Stimulated activated CD8-positive, alpha-beta memory T cell treated with anti-CD3 and anti-CD28 coated beads, Interleukin-12 subunit alpha, Interleukin-12 subunit beta, amount 100 ng/mL, for 1 hour (primary cell): ENCODE measurements at regions not wholly inside any gene's neighbourhood (a gene's known extent, or its start where the extent isn't known, plus 50 kb on each side); places are given as distances from the start of the nearest gene placed in this dataset.
"Not testable (repeated sequence)": the region's sequence is repeated elsewhere in the genome, so short reads cannot be mapped to it uniquely, and the experiment has no call there.

Experiments
- DNase-seq: peaks from one replicate; pipeline ENCODE4 v3.0.0-alpha.2; 2020; ENCODE audit warnings: low read depth

GRCh38 chr7:16369855-16370254 is 51.5 kb downstream of the CRPPA start:
- DNase-seq, result no peak

- DNase-seq, result not testable (repeated sequence)
Observed at GRCh38 chr7:16369309-16369708, 52.0 kb downstream of the CRPPA start.

- DNase-seq, result no peak
Observed at GRCh38 chr7:16368885-16369284, 52.5 kb downstream of the CRPPA start.

- DNase-seq, result no peak
Observed at GRCh38 chr7:16367115-16367514, 54.2 kb downstream of the CRPPA start.

- DNase-seq, result no peak
Observed at GRCh38 chr7:16365952-16366351, 55.4 kb downstream of the CRPPA start.

GRCh38 chr7:16365177-16365576 is 56.2 kb downstream of the CRPPA start:
- no peak for DNase-seq

- no peak for DNase-seq
Observed at GRCh38 chr7:16359216-16359615, 62.1 kb downstream of the CRPPA start.

- DNase-seq, result no peak
Observed at GRCh38 chr7:16357921-16358320, 63.4 kb downstream of the CRPPA start.

- no peak for DNase-seq
Observed at GRCh38 chr7:16357474-16357873, 63.9 kb downstream of the CRPPA start.

GRCh38 chr7:16356301-16356958 is 64.9 kb downstream of the CRPPA start:
- DNase-seq, result no peak

- DNase-seq, result no peak
Observed at GRCh38 chr7:16354573-16354972, 66.8 kb downstream of the CRPPA start.

GRCh38 chr7:16353226-16353625 is 68.1 kb downstream of the CRPPA start:
- DNase-seq, result no peak

- no peak for DNase-seq
Observed at GRCh38 chr7:16350634-16351033, 70.7 kb downstream of the CRPPA start.

GRCh38 chr7:16348251-16348650 is 73.1 kb downstream of the CRPPA start:
- no peak for DNase-seq

- DNase-seq, result no peak
Observed at GRCh38 chr7:16347827-16348192, 73.5 kb downstream of the CRPPA start.

GRCh38 chr7:16347066-16347826 is 74.1 kb downstream of the CRPPA start:
- no peak for DNase-seq

GRCh38 chr7:16345979-16346958 is 75.1 kb downstream of the CRPPA start:
- no peak for DNase-seq

- no peak for DNase-seq
Observed at GRCh38 chr7:16344927-16345326, 76.4 kb downstream of the CRPPA start.

GRCh38 chr7:16343612-16344011 is 77.7 kb downstream of the CRPPA start:
- no peak for DNase-seq

GRCh38 chr7:16338065-16338464 is 83.3 kb downstream of the CRPPA start:
- DNase-seq, result no peak

GRCh38 chr7:16326106-16326505 is 95.2 kb downstream of the CRPPA start:
- DNase-seq, result no peak

- no peak for DNase-seq
Observed at GRCh38 chr7:16323313-16323712, 98.0 kb downstream of the CRPPA start.
